PC-3 (cell line): ENCODE measurements at regions not wholly inside any gene's neighbourhood (a gene's known extent, or its start where the extent isn't known, plus 50 kb on each side); places are given as distances from the start of the nearest gene placed in this dataset.

Source experiments
- ATAC-seq: fragments of 200-7000 bp; cut with Tn5 transposase; 2 replicates; pipeline ENCODE4 v1.9.1; 2020; ENCODE audit warnings: mild to moderate bottlenecking, moderate library complexity
- BruUV-seq: library from RNA; stranded (reverse); fragments of 400-500 nt; replicated peaks from 2 replicates; lab custom pipeline; 2021; lab: Mats Ljungman, UMichigan
- CTCF ChIA-PET: fragments of 300-600 bp; sonication (Branson Sonifier 250); formaldehyde crosslinking; loops from one replicate; lab custom pipeline; 2022; ENCODE audit warnings: antibody characterized with exemption; lab: Charles Lee
- POLR2A ChIA-PET: fragments of 300-600 bp; sonication (Branson Sonifier 250); formaldehyde crosslinking; loops from one replicate; lab custom pipeline; 2022; ENCODE audit warnings: antibody characterized with exemption; ENCODE audit not compliant: unreplicated experiment; lab: Charles Lee
- DNase-seq: peaks from one replicate; pipeline ENCODE4 v3.0.0-alpha.2; 2015
- H2AFZ ChIP-seq: fragments of 300-600 bp; sonication (generic); 2 replicates; pipeline ENCODE4 v1.6.0; 2016; ENCODE audit warnings: antibody characterized with exemption, low read length
- H3F3A ChIP-seq: fragments of 300-600 bp; sonication (generic); one replicate; pipeline ENCODE4 v1.6.0; 2017; ENCODE audit warnings: antibody characterized with exemption, low read length, control low read depth, mild to moderate bottlenecking; ENCODE audit not compliant: unreplicated experiment
- H3K27ac ChIP-seq: fragments of 300-600 bp; sonication (generic); 2 replicates; pipeline ENCODE4 v1.5.1; 2016; ENCODE audit warnings: mild to moderate bottlenecking, low read length
- H3K27me3 ChIP-seq: fragments of 300-600 bp; sonication (generic); 2 replicates; pipeline ENCODE4 v1.6.1; 2016; ENCODE audit warnings: low read length, mixed read lengths
- H3K36me3 ChIP-seq: fragments of 300-600 bp; sonication (generic); 2 replicates; pipeline ENCODE4 v1.6.1; 2016; ENCODE audit warnings: low read depth, mixed run types, low read length, mixed read lengths
- H3K4me1 ChIP-seq: fragments of 300-600 bp; sonication (generic); 2 replicates; pipeline ENCODE4 v1.5.1; 2016; ENCODE audit warnings: low read length; ENCODE audit not compliant: insufficient read depth
- H3K4me2 ChIP-seq: fragments of 300-600 bp; sonication (generic); 2 replicates; pipeline ENCODE4 v1.6.0; 2016; ENCODE audit warnings: low read length
- H3K4me3 ChIP-seq: fragments of 300-600 bp; sonication (generic); 2 replicates; pipeline ENCODE4 v1.5.1; 2016; ENCODE audit warnings: mild to moderate bottlenecking, low read length, mixed read lengths
- H3K79me2 ChIP-seq: fragments of 300-600 bp; sonication (generic); 2 replicates; pipeline ENCODE4 v1.6.1; 2017; ENCODE audit warnings: low read length, mixed read lengths
- H3K9ac ChIP-seq: fragments of 300-600 bp; sonication (generic); 2 replicates; pipeline ENCODE4 v1.6.0; 2016; ENCODE audit warnings: mild to moderate bottlenecking, low read length
- H3K9me2 ChIP-seq: fragments of 300-600 bp; sonication (generic); replicated peaks from 2 replicates; pipeline ENCODE4 v1.6.1; 2016; ENCODE audit warnings: mixed run types, low read length, mixed read lengths
- H3K9me3 ChIP-seq: fragments of 300-600 bp; sonication (generic); 2 replicates; pipeline ENCODE4 v1.6.1; 2016; ENCODE audit warnings: low read length, mixed read lengths
- H4K20me1 ChIP-seq: fragments of 300-600 bp; sonication (generic); 2 replicates; pipeline ENCODE4 v1.6.1; 2016; ENCODE audit warnings: low read length, mixed read lengths
- CTCF ChIP-seq: fragments of 300-600 bp; sonication (generic); conservative IDR thresholded peaks from 2 replicates; pipeline ENCODE4 v1.5.1; 2017; ENCODE audit warnings: antibody characterized with exemption, low read depth, mild to moderate bottlenecking, low read length
- EZH2 ChIP-seq: fragments of 300-600 bp; sonication (generic); IDR thresholded peaks from one replicate; pipeline ENCODE4 v1.6.1; 2017; ENCODE audit warnings: antibody characterized with exemption, mild to moderate bottlenecking, low read length; ENCODE audit not compliant: unreplicated experiment
- EZH2phosphoT487 ChIP-seq: fragments of 300-600 bp; sonication (generic); IDR thresholded peaks from 2 replicates; pipeline ENCODE4 v1.6.1; 2018; ENCODE audit warnings: mild to moderate bottlenecking, antibody characterized with exemption, low read length, borderline replicate concordance
- intact Hi-C: fragments of 100-400 bp; cut with micrococcal nuclease; formaldehyde crosslinking; loops from 2 replicates; pipeline ENCODE4 v1.9.0; 2023

- no peaks in the 10 kb centered on the region for H3K9me2 ChIP-seq
- H3K79me2 ChIP-seq: no peaks in the 10 kb centered on the region
- no peak overlapping the region for H3K9ac ChIP-seq
- no peak overlapping the region for H3K27ac ChIP-seq
- POLR2A ChIA-PET: no interaction called here
- H3K36me3 ChIP-seq: no peaks in the 10 kb centered on the region
- no peaks in the 10 kb centered on the region for H3K27me3 ChIP-seq
- H3K4me2 ChIP-seq: no peak overlapping the region
- no peaks in the 10 kb centered on the region for H3K4me1 ChIP-seq
- no peaks in the 10 kb centered on the region for H3F3A ChIP-seq
- H3K9me3 ChIP-seq: no peaks in the 10 kb centered on the region
- no peak overlapping the region for H2AFZ ChIP-seq
- ATAC-seq (no peak), DNase-seq (no peak)
- CTCF ChIA-PET: no interaction called here
- BruUV-seq: no TSS peak
- no peaks in the 10 kb centered on the region for H4K20me1 ChIP-seq
- TF ChIP-seq EZH2 (no peak), CTCF (no peak), EZH2phosphoT487 (no peak)
- intact Hi-C loops: no loop called here
- no peak overlapping the region for H3K4me3 ChIP-seq
Observed at GRCh38 chr10:111785921-111786320, 397.6 kb downstream of the GPAM start.

- no peak for ATAC-seq
- BruUV-seq: no TSS peak
Observed at GRCh38 chr10:111789821-111790220, 393.7 kb downstream of the GPAM start.

GRCh38 chr10:111801841-111802240 is 381.7 kb downstream of the GPAM start:
- H3K9me2 ChIP-seq: no peaks in the 10 kb centered on the region
- no peaks in the 10 kb centered on the region for H4K20me1 ChIP-seq
- H3K4me1 ChIP-seq: no peaks in the 10 kb centered on the region
- H3K4me2 ChIP-seq: no peak overlapping the region
- POLR2A ChIA-PET: no interaction called here
- H3K36me3 ChIP-seq: no peaks in the 10 kb centered on the region
- CTCF ChIA-PET: no interaction called here
- H2AFZ ChIP-seq: no peak overlapping the region
- H3K9ac ChIP-seq: no peak overlapping the region
- BruUV-seq: no TSS peak
- no peaks in the 10 kb centered on the region for H3F3A ChIP-seq
- no peak overlapping the region for H3K4me3 ChIP-seq
- H3K9me3 ChIP-seq: no peaks in the 10 kb centered on the region
- no peaks in the 10 kb centered on the region for H3K27me3 ChIP-seq
- TF ChIP-seq CTCF (no peak), EZH2phosphoT487 (no peak), EZH2 (no peak)
- no peak for DNase-seq
- ATAC-seq: no peak
- H3K79me2 ChIP-seq: no peaks in the 10 kb centered on the region
- intact Hi-C loops: no loop called here
- H3K27ac ChIP-seq: no peak overlapping the region

More at GRCh38 chr10:111789821-111790220, 393.7 kb downstream of the GPAM start:
- Histone ChIP-seq H3F3A (no peaks in the 10 kb centered on the region), H2AFZ (no peak overlapping the region), H3K9me3 (no peaks in the 10 kb centered on the region), H3K79me2 (no peaks in the 10 kb centered on the region), H3K4me1 (no peaks in the 10 kb centered on the region), H3K4me2 (no peak overlapping the region), H3K9me2 (no peaks in the 10 kb centered on the region), H3K27me3 (no peaks in the 10 kb centered on the region), H4K20me1 (no peaks in the 10 kb centered on the region), H3K4me3 (no peak overlapping the region), H3K9ac (no peak overlapping the region), H3K27ac (no peak overlapping the region), H3K36me3 (no peaks in the 10 kb centered on the region)
- no peak for DNase-seq
- TF ChIP-seq EZH2phosphoT487: no peak
- no peak for TF ChIP-seq EZH2
- no peak for TF ChIP-seq CTCF
- intact Hi-C loops: no loop called here
- ChIA-PET POLR2A (no interaction called here), CTCF (no interaction called here)
